OCI-LY3 (cell line): ENCODE measurements at regions not wholly inside any gene's neighbourhood (a gene's known extent, or its start where the extent isn't known, plus 50 kb on each side); places are given as distances from the start of the nearest gene placed in this dataset.

Experiments used
- H2AFZ ChIP-seq: fragments of 200-600, 300-600 bp; shearing (Covaris generic); 2 replicates; pipeline ENCODE4 v1.6.0; 2014; ENCODE audit warnings: antibody characterized with exemption, low read depth, low read length
- H3K27ac ChIP-seq: fragments of 200-600, 300-600 bp; sonication (generic); 2 replicates; pipeline ENCODE4 v1.5.1; 2014; ENCODE audit warnings: mild to moderate bottlenecking, low read length, moderate library complexity, mixed read lengths
- H3K27me3 ChIP-seq: fragments of 200-600, 300-600 bp; sonication (generic); 2 replicates; pipeline ENCODE4 v1.6.1; 2014; ENCODE audit warnings: low read depth, low read length, mixed read lengths
- H3K36me3 ChIP-seq: fragments of 200-600, 300-600 bp; sonication (generic); replicated peaks from 2 replicates; pipeline ENCODE3; 2014; ENCODE audit warnings: low read depth, low read length, mixed read lengths
- H3K4me1 ChIP-seq: fragments of 300-600, 200-600 bp; sonication (generic); 2 replicates; pipeline ENCODE4 v1.6.1; 2014; ENCODE audit warnings: low read length, mixed read lengths
- H3K4me2 ChIP-seq: fragments of 200-600, 300-600 bp; sonication (generic); 2 replicates; pipeline ENCODE4 v1.6.1; 2014; ENCODE audit warnings: low read length, mixed read lengths
- H3K4me3 ChIP-seq: fragments of 300-600, 200-600 bp; sonication (generic); 2 replicates; pipeline ENCODE4 v1.5.1; 2014; ENCODE audit warnings: antibody characterized with exemption, mild to moderate bottlenecking, low read length, moderate library complexity
- H3K79me2 ChIP-seq: fragments of 300-600, 200-600 bp; shearing (Covaris generic); 2 replicates; pipeline ENCODE4 v1.6.1; 2014; ENCODE audit warnings: mild to moderate bottlenecking, low read length, mixed read lengths
- H3K9ac ChIP-seq: fragments of 300-600, 200-600 bp; shearing (Covaris generic); 2 replicates; pipeline ENCODE4 v1.6.0; 2014; ENCODE audit warnings: mild to moderate bottlenecking, low read length, moderate library complexity
- H3K9me3 ChIP-seq: fragments of 200-600, 300-600 bp; shearing (Covaris generic); 2 replicates; pipeline ENCODE4 v1.6.1; 2014; ENCODE audit warnings: low read length, mixed read lengths; ENCODE audit not compliant: insufficient read depth
- H4K20me1 ChIP-seq: fragments of 200-600, 300-600 bp; sonication (generic); 2 replicates; pipeline ENCODE4 v1.6.1; 2016; ENCODE audit warnings: low read length, mixed read lengths; ENCODE audit not compliant: insufficient read depth
- CTCF ChIP-seq: fragments of 200-600, 300-600 bp; sonication (generic); IDR thresholded peaks from 2 replicates; pipeline ENCODE4 v1.5.1; 2014; ENCODE audit warnings: antibody characterized with exemption, low read length, low read depth
- EZH2phosphoT487 ChIP-seq: fragments of 200-600 bp; shearing (Covaris generic); IDR thresholded peaks from 2 replicates; pipeline ENCODE4 v1.6.1; 2018; ENCODE audit warnings: antibody characterized with exemption, mixed run types, low read depth

GRCh38 chr5:164266571-164266970 lies 761.2 kb downstream of the MAT2B start:
- no peaks in the 10 kb centered on the region for H3K4me1 ChIP-seq
- H3K9ac ChIP-seq = no peak overlapping the region
- no peaks in the 10 kb centered on the region for H4K20me1 ChIP-seq
- H2AFZ ChIP-seq = no peak overlapping the region
- H3K79me2 ChIP-seq = no peaks in the 10 kb centered on the region
- no peaks in the 10 kb centered on the region for H3K9me3 ChIP-seq
- H3K27ac ChIP-seq = no peak overlapping the region
- no peak overlapping the region for H3K4me2 ChIP-seq
- no peaks in the 10 kb centered on the region for H3K36me3 ChIP-seq
- H3K27me3 ChIP-seq = no peaks in the 10 kb centered on the region
- TF ChIP-seq CTCF = no peak
- TF ChIP-seq EZH2phosphoT487 = no peak
- H3K4me3 ChIP-seq = no peak overlapping the region

GRCh38 chr5:164277720-164278119 lies 772.3 kb downstream of the MAT2B start:
- Histone ChIP-seq H3K9ac (no peak overlapping the region), H3K27ac (no peak overlapping the region), H3K27me3 (no peaks in the 10 kb centered on the region), H2AFZ (no peak overlapping the region), H3K4me3 (no peak overlapping the region), H3K4me2 (no peak overlapping the region), H3K9me3 (no peaks in the 10 kb centered on the region), H4K20me1 (no peaks in the 10 kb centered on the region), H3K4me1 (peaks cover 3% of the 10 kb centered on the region; the same call in 1 of the 2 replicates), H3K36me3 (no peaks in the 10 kb centered on the region), H3K79me2 (no peaks in the 10 kb centered on the region)
- TF ChIP-seq EZH2phosphoT487 (no peak), CTCF (no peak)

GRCh38 chr5:164289526-164289925 lies 784.1 kb downstream of the MAT2B start:
- TF ChIP-seq EZH2phosphoT487 (no peak), CTCF (no peak)
- H4K20me1 ChIP-seq = no peaks in the 10 kb centered on the region
- no peaks in the 10 kb centered on the region for H3K4me1 ChIP-seq
- H3K36me3 ChIP-seq = no peaks in the 10 kb centered on the region
- H3K9me3 ChIP-seq = no peaks in the 10 kb centered on the region
- no peak overlapping the region for H2AFZ ChIP-seq
- no peaks in the 10 kb centered on the region for H3K27me3 ChIP-seq
- no peak overlapping the region for H3K9ac ChIP-seq
- no peak overlapping the region for H3K4me2 ChIP-seq
- no peak overlapping the region for H3K4me3 ChIP-seq
- no peak overlapping the region for H3K27ac ChIP-seq
- H3K79me2 ChIP-seq = no peaks in the 10 kb centered on the region

GRCh38 chr5:164296603-164297080 lies 791.2 kb downstream of the MAT2B start:
- Histone ChIP-seq H3K27ac (no peak overlapping the region), H3K36me3 (no peaks in the 10 kb centered on the region), H3K9ac (no peak overlapping the region), H2AFZ (no peak overlapping the region), H3K4me3 (no peak overlapping the region), H3K4me1 (no peaks in the 10 kb centered on the region), H3K27me3 (no peaks in the 10 kb centered on the region), H3K79me2 (no peaks in the 10 kb centered on the region), H4K20me1 (no peaks in the 10 kb centered on the region), H3K4me2 (no peak overlapping the region), H3K9me3 (no peaks in the 10 kb centered on the region)
- no peak for TF ChIP-seq EZH2phosphoT487
- no peak for TF ChIP-seq CTCF
